Neuron (in vitro differentiated cells): ENCODE measurements at regions not wholly inside any gene's neighbourhood (a gene's known extent, or its start where the extent isn't known, plus 50 kb on each side); places are given as distances from the start of the nearest gene placed in this dataset.

Experiments used
- H2AFZ ChIP-seq: one replicate; pipeline ENCODE4 v1.6.1; 2013; ENCODE audit warnings: low read depth, mild to moderate bottlenecking, inconsistent platforms, low read length, moderate library complexity
- H3K27me3 ChIP-seq: one replicate; pipeline ENCODE4 v1.6.1; 2013; ENCODE audit warnings: low read length; ENCODE audit not compliant: insufficient read depth
- H3K36me3 ChIP-seq: one replicate; pipeline ENCODE4 v1.6.1; 2013; ENCODE audit warnings: low read length; ENCODE audit not compliant: insufficient read depth
- H3K4me1 ChIP-seq: one replicate; pipeline ENCODE4 v1.6.1; 2013; ENCODE audit warnings: low read length; ENCODE audit not compliant: insufficient read depth
- H3K4me3 ChIP-seq: 2 replicates; pipeline ENCODE4 v1.5.1; 2013; ENCODE audit warnings: mild to moderate bottlenecking, low read length, moderate library complexity
- H3K9me3 ChIP-seq: one replicate; pipeline ENCODE4 v1.6.1; 2013; ENCODE audit warnings: low read length

GRCh38 chr2:120840795-120841487 is 105.3 kb downstream of the GLI2 start:
- Histone ChIP-seq H2AFZ (no peak overlapping the region), H3K9me3 (peaks cover 3% of the 10 kb centered on the region), H3K4me1 (no peaks in the 10 kb centered on the region), H3K36me3 (peaks cover 18% of the 10 kb centered on the region), H3K4me3 (no peak overlapping the region), H3K27me3 (no peaks in the 10 kb centered on the region)

DNA sequence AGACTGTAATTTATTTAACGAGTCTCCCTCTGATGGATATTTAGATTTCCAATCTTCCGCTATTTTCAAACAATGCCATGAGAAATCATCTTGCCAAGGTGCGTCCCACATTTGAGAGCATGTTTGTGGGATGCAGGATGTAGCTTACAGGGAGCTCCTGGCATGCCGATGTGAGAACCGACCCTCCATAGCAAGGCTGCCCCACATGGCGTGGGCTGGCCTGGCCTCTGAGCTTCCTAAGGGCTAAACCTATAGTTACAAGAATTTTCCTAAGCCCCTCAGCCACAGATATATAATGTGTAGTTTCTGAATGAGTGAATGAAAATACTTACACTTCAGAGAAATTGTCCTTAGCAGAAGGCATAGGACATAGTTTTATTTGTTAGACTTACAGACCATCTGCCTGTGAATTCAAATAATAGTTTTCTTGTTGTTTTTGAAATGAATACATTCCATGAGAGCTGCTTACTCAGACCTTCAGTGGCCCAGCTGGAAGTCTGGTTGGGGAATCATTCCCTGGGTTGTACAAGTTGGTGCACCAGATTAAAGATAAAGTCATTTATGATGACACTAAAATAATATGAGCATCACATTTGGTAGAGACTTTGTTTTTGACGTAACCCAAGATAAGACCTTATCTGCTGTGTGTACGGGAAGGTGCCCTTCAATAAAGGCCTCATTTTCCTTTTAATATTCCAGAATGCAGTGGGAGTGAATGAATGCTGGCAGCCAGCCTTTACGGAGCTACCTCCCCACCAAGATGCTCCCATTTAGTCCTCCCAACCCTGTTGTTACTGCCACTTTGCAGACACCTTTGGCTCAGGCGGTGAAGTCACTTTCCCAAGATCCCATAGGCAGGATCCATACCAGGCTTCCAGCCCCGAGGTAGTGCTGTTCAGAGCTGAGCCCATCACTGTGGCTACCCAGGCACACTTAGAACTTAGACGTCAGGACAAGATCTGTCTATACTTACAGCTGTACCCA is 107.1 kb downstream of the GLI2 start:
- Histone ChIP-seq H3K27me3 (no peaks in the 10 kb centered on the region), H3K4me3 (no peak overlapping the region), H3K4me1 (no peaks in the 10 kb centered on the region), H3K9me3 (peaks cover 3% of the 10 kb centered on the region), H2AFZ (no peak overlapping the region), H3K36me3 (peaks cover 16% of the 10 kb centered on the region)

GRCh38 chr2:120844070-120844738 is 108.5 kb downstream of the GLI2 start:
- Histone ChIP-seq H3K9me3 (no peaks in the 10 kb centered on the region), H3K36me3 (peaks cover 19% of the 10 kb centered on the region), H2AFZ (no peak overlapping the region), H3K4me3 (no peak overlapping the region), H3K27me3 (no peaks in the 10 kb centered on the region), H3K4me1 (no peaks in the 10 kb centered on the region)

- Histone ChIP-seq H3K4me3 (no peak overlapping the region), H2AFZ (no peak overlapping the region), H3K4me1 (no peaks in the 10 kb centered on the region), H3K27me3 (no peaks in the 10 kb centered on the region), H3K9me3 (peaks cover 4% of the 10 kb centered on the region), H3K36me3 (peaks cover 25% of the 10 kb centered on the region)
These were observed 109.6 kb downstream of the GLI2 start for GRCh38 chr2:120845277-120845676.

DNA sequence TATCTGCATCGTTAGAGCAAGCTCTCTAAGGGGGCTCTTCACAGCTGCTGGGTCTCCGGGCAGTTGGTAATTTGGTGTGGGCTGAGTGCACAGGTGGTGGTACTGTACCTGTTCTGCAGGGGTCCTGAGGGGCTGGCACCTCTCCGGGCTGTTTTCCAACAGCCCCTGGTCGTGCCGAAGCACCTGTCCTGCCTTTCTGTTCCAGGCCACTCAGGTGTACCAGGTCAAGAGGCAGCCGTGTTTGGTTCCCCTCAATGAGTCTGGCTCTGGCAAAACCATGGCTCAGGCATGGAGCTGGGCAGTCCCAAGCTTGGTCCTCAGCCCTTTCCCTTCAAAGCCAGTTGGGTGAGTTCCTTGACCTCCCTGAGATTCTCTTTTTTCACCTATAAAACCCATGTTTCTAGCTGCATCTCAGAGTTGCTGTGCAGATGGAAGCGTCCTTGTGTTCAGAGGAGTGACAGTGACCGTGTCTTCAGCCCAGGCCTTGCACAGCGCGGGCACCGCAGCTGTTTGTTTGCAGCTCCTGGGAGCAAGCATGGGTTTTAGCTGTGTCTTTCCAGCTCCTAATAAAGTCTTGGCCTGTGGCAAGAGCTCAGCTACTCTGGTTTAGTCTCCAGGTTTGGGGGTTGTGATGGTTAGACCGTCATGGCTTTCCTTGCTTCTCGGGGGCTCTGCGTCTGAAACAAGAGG is 110.9 kb downstream of the GLI2 start:
- no peak overlapping the region for H3K4me3 ChIP-seq
- no peaks in the 10 kb centered on the region for H3K4me1 ChIP-seq
- H3K36me3 ChIP-seq = peaks cover 13% of the 10 kb centered on the region
- H3K9me3 ChIP-seq = peaks cover 4% of the 10 kb centered on the region
- no peak overlapping the region for H2AFZ ChIP-seq
- H3K27me3 ChIP-seq = no peaks in the 10 kb centered on the region

DNA sequence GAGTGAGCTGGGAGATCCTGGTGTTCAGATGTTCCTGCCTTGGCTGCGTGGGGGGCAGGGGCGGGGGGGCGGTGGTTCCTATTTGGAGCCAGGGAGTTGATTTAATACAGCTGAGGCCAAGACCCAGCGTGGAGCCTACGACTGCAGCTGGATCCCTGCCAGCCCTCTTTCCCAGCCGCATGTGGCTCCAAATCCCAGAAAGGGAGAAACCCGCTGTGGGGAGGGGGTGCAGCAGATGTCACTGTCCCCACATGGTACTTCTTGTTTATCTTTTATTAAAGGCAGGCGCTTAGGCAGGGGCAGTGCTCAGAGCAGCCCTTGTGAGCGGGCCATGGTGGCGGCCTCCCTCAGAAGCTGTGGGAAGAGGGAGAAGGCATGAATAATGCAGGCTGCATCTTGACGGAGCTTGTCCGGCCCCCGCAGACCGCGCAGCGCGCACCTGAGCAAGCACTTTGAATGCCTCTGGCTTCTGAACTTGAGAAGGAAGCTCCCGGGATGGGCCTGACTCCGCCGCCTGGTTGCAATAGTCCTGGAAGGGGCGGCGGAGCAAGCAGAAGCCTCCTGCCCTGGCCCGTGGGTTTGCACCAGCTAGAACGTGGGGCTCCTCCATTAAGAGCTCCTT is 112.1 kb downstream of the GLI2 start:
- no peak overlapping the region for H2AFZ ChIP-seq
- no peaks in the 10 kb centered on the region for H3K4me1 ChIP-seq
- H3K36me3 ChIP-seq = peaks cover 11% of the 10 kb centered on the region
- no peak overlapping the region for H3K4me3 ChIP-seq
- H3K9me3 ChIP-seq = peaks cover 4% of the 10 kb centered on the region
- H3K27me3 ChIP-seq = no peaks in the 10 kb centered on the region

GRCh38 chr2:120849278-120849677 is 113.6 kb downstream of the GLI2 start:
- no peaks in the 10 kb centered on the region for H3K4me1 ChIP-seq
- no peak overlapping the region for H3K4me3 ChIP-seq
- H3K9me3 ChIP-seq = peaks cover 4% of the 10 kb centered on the region
- H2AFZ ChIP-seq = no peak overlapping the region
- no peaks in the 10 kb centered on the region for H3K27me3 ChIP-seq
- H3K36me3 ChIP-seq = peaks cover 11% of the 10 kb centered on the region

DNA sequence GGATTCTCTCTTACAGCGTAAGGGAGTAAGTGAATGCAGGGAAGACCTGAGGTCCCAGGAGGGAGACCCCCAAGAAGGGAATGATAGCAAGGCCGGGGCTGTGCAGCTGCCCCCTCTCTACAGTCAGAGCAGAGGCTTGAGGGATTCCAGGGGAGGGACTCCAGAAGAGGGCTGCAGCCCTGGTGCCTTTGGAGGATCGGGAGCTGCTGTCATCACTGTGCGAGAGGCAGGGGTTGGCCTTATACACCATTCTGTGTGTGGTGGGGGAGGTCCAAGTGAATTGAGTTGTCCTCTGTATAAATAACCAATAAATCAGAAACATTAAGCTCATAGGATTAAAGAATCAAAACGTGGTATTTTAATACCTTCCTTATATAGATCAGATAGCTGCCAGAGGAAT is 114.9 kb downstream of the GLI2 start:
- H3K36me3 ChIP-seq = peaks cover 14% of the 10 kb centered on the region
- H2AFZ ChIP-seq = no peak overlapping the region
- no peaks in the 10 kb centered on the region for H3K27me3 ChIP-seq
- H3K9me3 ChIP-seq = peaks cover 4% of the 10 kb centered on the region
- no peaks in the 10 kb centered on the region for H3K4me1 ChIP-seq
- H3K4me3 ChIP-seq = no peak overlapping the region

DNA sequence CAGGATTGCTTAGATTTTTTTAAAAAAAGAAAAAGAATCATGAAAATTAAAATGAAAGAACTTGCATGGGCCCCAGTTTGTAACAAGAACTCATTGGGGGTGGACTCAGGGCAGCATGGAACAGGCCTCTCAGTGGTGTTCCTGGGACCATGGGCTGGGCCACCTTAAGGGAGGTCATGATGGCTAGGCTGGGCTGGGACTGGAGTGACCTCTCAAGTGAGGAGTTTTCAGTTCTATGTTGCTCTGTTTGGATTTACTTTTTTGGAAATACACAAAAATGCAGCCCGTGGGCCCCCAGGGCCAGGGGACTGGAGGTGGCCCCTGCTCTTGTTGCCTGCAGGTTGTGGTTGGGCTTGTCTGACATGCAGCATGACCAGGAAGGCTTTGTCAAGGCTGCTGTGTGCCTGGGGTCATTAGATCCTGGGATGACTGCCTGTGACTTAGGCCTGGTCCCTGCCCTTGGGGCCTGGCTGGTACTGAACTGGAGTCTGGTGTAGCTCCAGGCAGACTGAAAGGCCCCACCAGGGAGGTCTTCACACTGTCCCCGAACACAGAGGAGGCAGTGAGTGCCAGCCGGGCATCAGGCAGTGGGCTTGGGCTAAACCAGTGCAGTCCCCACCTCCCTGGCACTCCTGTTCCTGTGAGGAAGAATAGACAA is 115.6 kb downstream of the GLI2 start:
- Histone ChIP-seq H3K9me3 (peaks cover 4% of the 10 kb centered on the region), H3K27me3 (no peaks in the 10 kb centered on the region), H3K4me3 (no peak overlapping the region), H2AFZ (no peak overlapping the region), H3K36me3 (peaks cover 14% of the 10 kb centered on the region), H3K4me1 (peaks cover 5% of the 10 kb centered on the region)

GRCh38 chr2:120852200-120852815 is 116.6 kb downstream of the GLI2 start:
- H3K4me1 ChIP-seq = peaks cover 5% of the 10 kb centered on the region

GRCh38 chr2:120853306-120854013 is 117.8 kb downstream of the GLI2 start:
- peaks cover 4% of the 10 kb centered on the region for H3K9me3 ChIP-seq
- H3K4me1 ChIP-seq = peaks cover 13% of the 10 kb centered on the region
- H2AFZ ChIP-seq = no peak overlapping the region

More at GRCh38 chr2:120852200-120852815, 116.6 kb downstream of the GLI2 start:
- peaks cover 4% of the 10 kb centered on the region for H3K9me3 ChIP-seq
- no peak overlapping the region for H2AFZ ChIP-seq
- no peaks in the 10 kb centered on the region for H3K27me3 ChIP-seq
- no peak overlapping the region for H3K4me3 ChIP-seq
- H3K36me3 ChIP-seq = peaks cover 14% of the 10 kb centered on the region

More at GRCh38 chr2:120853306-120854013, 117.8 kb downstream of the GLI2 start:
- Histone ChIP-seq H3K36me3 (peaks cover 14% of the 10 kb centered on the region), H3K27me3 (no peaks in the 10 kb centered on the region), H3K4me3 (no peak overlapping the region)
